Right ventricle myocardium superior (tissue), 1 donor: ENCODE measurements at regions not wholly inside any gene's neighbourhood (a gene's known extent, or its start where the extent isn't known, plus 50 kb on each side); places are given as distances from the start of the nearest gene placed in this dataset.

ENCODE experiments used
- ATAC-seq: fragments of 200-7000 bp; cut with Tn5 transposase; one replicate; pipeline ENCODE4 v1.9.1; 2020; ENCODE audit warnings: mild to moderate bottlenecking; ENCODE audit not compliant: poor library complexity
- DNase-seq: peaks from one replicate; pipeline ENCODE4 v3.0.0-alpha.2; 2020
- intact Hi-C: fragments of 100-400 bp; cut with DNase I; formaldehyde crosslinking; loops from one replicate; pipeline ENCODE4 v1.11.2; 2022
- donor health status: DM: no; HTN: yes; CAD: no; lungs with severe emphysema.

GRCh38 chr6:165804331-165805066 is 141.5 kb upstream of the PDE10A start:
- no peak for DNase-seq
- ATAC-seq, result peak; percentile 57
- intact Hi-C loops, result no loop called here

GRCh38 chr6:165800337-165800736 is 137.3 kb upstream of the PDE10A start:
- ATAC-seq (peak; percentile 36), DNase-seq (no peak)
- intact Hi-C loops, result no loop called here

GRCh38 chr6:165799391-165800153 is 136.5 kb upstream of the PDE10A start:
- intact Hi-C loops, result no loop called here
- DNase-seq (peak; percentile 64), ATAC-seq (peak; percentile 73)

GRCh38 chr6:165798991-165799390 is 135.9 kb upstream of the PDE10A start:
- no peak for ATAC-seq
- intact Hi-C loops, result no loop called here
- no peak for DNase-seq

GRCh38 chr6:165794179-165794601 is 131.1 kb upstream of the PDE10A start:
- intact Hi-C loops, result no loop called here
- ATAC-seq (no peak), DNase-seq (no peak)

- DNase-seq (no peak), ATAC-seq (no peak)
- intact Hi-C loops, result no loop called here
Observed at GRCh38 chr6:165793287-165793825, 130.3 kb upstream of the PDE10A start.

- ATAC-seq (no peak), DNase-seq (no peak)
- intact Hi-C loops, result no loop called here
Observed at GRCh38 chr6:165791876-165792437, 128.9 kb upstream of the PDE10A start.

- intact Hi-C loops, result no loop called here
- ATAC-seq (no peak), DNase-seq (no peak)
Observed at GRCh38 chr6:165791306-165791705, 128.3 kb upstream of the PDE10A start.

- no peak for ATAC-seq
- no peak for DNase-seq
- intact Hi-C loops, result no loop called here
Observed at GRCh38 chr6:165782812-165783211, 119.8 kb upstream of the PDE10A start.

- intact Hi-C loops, result no loop called here
- no peak for ATAC-seq
- DNase-seq, result no peak
Observed at GRCh38 chr6:165782134-165782533, 119.1 kb upstream of the PDE10A start.

GRCh38 chr6:165777680-165778079 is 114.6 kb upstream of the PDE10A start:
- no peak for DNase-seq
- intact Hi-C loops, result no loop called here
- no peak for ATAC-seq

- ATAC-seq (no peak), DNase-seq (no peak)
- intact Hi-C loops, result no loop called here
Observed at GRCh38 chr6:165776691-165777090, 113.7 kb upstream of the PDE10A start.

- intact Hi-C loops, result no loop called here
- ATAC-seq (no peak), DNase-seq (no peak)
Observed at GRCh38 chr6:165775721-165776120, 112.7 kb upstream of the PDE10A start.

- intact Hi-C loops, result no loop called here
- DNase-seq, result peak; percentile 48
- ATAC-seq, result peak; percentile 96
Observed at GRCh38 chr6:165774903-165775601, 112.0 kb upstream of the PDE10A start.

- ATAC-seq, result no peak
- no peak for DNase-seq
- intact Hi-C loops, result no loop called here
Observed at GRCh38 chr6:165770397-165771082, 107.5 kb upstream of the PDE10A start.

GRCh38 chr6:165769884-165770283 is 106.8 kb upstream of the PDE10A start:
- ATAC-seq, result no peak
- intact Hi-C loops, result no loop called here
- DNase-seq, result no peak

- DNase-seq (no peak), ATAC-seq (no peak)
- intact Hi-C loops, result no loop called here
Observed at GRCh38 chr6:165769401-165769800, 106.4 kb upstream of the PDE10A start.

GRCh38 chr6:165768961-165769360 is 105.9 kb upstream of the PDE10A start:
- intact Hi-C loops, result no loop called here
- no peak for ATAC-seq
- no peak for DNase-seq

- intact Hi-C loops, result no loop called here
- DNase-seq, result no peak
- ATAC-seq, result no peak
Observed at GRCh38 chr6:165767228-165767627, 104.2 kb upstream of the PDE10A start.
